ENCODE measurements at regions not wholly inside any gene's neighbourhood (a gene's known extent, or its start where the extent isn't known, plus 50 kb on each side); places are given as distances from the start of the nearest gene placed in this dataset.

DNA sequence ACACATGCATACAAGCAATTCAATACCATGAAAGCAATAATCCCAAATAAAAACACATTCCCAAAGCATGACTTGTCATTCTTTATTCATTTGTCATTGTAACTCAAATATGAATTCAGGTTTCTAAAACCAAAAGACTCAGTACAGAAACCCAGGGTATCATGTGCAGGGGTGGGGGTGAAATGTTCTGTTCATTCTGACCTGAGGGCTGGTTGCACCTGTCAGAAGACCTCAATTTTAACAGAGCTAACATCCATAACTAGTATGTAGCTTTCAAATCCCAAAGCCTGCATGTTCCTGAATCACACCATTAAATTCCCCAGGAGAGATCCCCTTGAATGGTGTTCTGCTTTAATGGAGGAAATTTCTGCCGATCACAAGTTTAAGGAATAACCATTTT, 738.7 kb downstream of the MCTP2 start:
- no peaks in the 10 kb centered on the region for H3K9me3 ChIP-seq (ENCODE audit: low read depth)
- no peaks in the 10 kb centered on the region for H3K4me1 ChIP-seq (ENCODE audit: low read depth)
- DNase-seq (ENCODE audit: low read depth in 1 of 2, low spot score in 1 of 2): no peak
- no peaks in the 10 kb centered on the region for H3K36me3 ChIP-seq
- no peak overlapping the region for H3K27ac ChIP-seq
- TF ChIP-seq, protein P1, sequence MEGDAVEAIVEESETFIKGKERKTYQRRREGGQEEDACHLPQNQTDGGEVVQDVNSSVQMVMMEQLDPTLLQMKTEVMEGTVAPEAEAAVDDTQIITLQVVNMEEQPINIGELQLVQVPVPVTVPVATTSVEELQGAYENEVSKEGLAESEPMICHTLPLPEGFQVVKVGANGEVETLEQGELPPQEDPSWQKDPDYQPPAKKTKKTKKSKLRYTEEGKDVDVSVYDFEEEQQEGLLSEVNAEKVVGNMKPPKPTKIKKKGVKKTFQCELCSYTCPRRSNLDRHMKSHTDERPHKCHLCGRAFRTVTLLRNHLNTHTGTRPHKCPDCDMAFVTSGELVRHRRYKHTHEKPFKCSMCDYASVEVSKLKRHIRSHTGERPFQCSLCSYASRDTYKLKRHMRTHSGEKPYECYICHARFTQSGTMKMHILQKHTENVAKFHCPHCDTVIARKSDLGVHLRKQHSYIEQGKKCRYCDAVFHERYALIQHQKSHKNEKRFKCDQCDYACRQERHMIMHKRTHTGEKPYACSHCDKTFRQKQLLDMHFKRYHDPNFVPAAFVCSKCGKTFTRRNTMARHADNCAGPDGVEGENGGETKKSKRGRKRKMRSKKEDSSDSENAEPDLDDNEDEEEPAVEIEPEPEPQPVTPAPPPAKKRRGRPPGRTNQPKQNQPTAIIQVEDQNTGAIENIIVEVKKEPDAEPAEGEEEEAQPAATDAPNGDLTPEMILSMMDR (IDR thresholded peaks at IDR 0.05; ENCODE audit: low read depth, low read length): no peak
- no peak overlapping the region for H3K4me3 ChIP-seq
- H3K27me3 ChIP-seq: no peaks in the 10 kb centered on the region

DNA sequence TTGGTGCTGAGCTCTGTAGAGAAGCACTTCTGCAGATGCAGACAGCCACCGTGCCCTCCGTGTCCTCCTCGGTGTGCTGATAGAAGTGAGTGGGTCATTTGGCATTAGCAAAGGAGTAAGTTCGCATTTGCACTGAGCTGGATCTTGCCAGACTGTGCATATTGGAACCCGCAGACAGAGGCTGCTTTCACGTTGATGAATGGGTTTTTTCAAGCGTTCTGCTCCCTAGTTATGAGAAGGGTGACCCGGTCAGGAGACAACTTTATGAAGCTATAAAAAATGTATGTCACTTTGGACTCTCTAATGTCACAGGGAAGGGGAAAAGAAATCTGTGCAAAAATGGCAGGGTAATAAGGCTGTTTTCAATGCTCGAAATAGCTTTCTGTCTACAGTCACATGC, 739.4 kb downstream of the MCTP2 start:
- Histone ChIP-seq H3K9me3 (ENCODE audit: low read depth) (no peaks in the 10 kb centered on the region), H3K27ac (no peak overlapping the region), H3K27me3 (no peaks in the 10 kb centered on the region), H3K4me3 (no peak overlapping the region), H3K4me1 (ENCODE audit: low read depth) (no peaks in the 10 kb centered on the region), H3K36me3 (no peaks in the 10 kb centered on the region)
- no peak for DNase-seq (ENCODE audit: low read depth in 1 of 2, low spot score in 1 of 2)
- TF ChIP-seq, protein P1 (IDR thresholded peaks at IDR 0.05; ENCODE audit: low read depth, low read length): no peak

DNA sequence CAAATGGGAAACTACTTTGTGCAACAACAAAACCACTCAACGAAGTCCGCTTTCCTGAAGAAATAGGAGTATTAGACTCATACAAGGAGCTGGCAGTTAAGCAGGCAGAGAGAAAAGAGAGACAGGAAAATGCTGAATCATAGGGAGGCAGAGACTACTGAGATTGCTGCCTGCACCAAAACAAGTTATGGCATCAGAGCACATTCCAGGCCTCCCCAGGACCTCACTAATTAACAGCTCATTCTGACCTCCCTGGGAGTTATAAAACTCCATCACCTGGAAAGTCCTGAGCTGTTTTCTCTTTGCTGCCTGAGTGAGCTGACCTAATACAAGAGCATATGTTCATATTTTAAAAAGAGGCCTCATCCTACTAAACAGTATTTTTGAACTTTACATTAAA, 741.0 kb downstream of the MCTP2 start:
- H3K4me1 ChIP-seq (ENCODE audit: low read depth): no peaks in the 10 kb centered on the region
- H3K36me3 ChIP-seq: no peaks in the 10 kb centered on the region
- no peaks in the 10 kb centered on the region for H3K27me3 ChIP-seq
- no peaks in the 10 kb centered on the region for H3K9me3 ChIP-seq (ENCODE audit: low read depth)
- no peak overlapping the region for H3K4me3 ChIP-seq
- TF ChIP-seq, protein P1 (IDR thresholded peaks at IDR 0.05; ENCODE audit: low read depth, low read length): no peak
- H3K27ac ChIP-seq: no peak overlapping the region
- peak in 1 of 2 donors; percentile 2 for DNase-seq (ENCODE audit: low read depth in 1 of 2, low spot score in 1 of 2)

DNA sequence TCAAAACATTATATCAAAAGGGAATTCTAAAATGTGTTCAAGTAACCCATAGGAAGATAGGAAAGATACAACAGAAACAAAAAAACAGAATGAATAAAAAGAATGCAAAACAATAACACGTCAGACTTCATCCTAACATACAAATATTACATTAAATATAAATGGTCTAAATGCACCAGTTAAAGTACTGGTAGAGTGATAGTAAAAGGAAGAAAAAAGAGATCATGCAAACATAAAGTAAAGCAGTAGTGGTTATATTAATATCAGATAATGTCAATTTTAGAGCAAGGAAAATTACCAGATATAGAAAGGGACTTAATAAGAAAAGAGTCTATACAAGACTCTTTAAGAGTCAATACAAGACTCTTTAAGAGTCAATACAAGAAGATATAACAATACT, 755.7 kb downstream of the MCTP2 start:
- no peaks in the 10 kb centered on the region for H3K9me3 ChIP-seq (ENCODE audit: low read depth)
- DNase-seq (ENCODE audit: low read depth in 1 of 2, low spot score in 1 of 2): no peak
- H3K27ac ChIP-seq: no peak overlapping the region
- H3K4me3 ChIP-seq: no peak overlapping the region
- H3K27me3 ChIP-seq: no peaks in the 10 kb centered on the region
- H3K4me1 ChIP-seq (ENCODE audit: low read depth): no peaks in the 10 kb centered on the region
- no peaks in the 10 kb centered on the region for H3K36me3 ChIP-seq
- TF ChIP-seq, protein P1 (IDR thresholded peaks at IDR 0.05; ENCODE audit: low read depth, low read length): no peak

DNA sequence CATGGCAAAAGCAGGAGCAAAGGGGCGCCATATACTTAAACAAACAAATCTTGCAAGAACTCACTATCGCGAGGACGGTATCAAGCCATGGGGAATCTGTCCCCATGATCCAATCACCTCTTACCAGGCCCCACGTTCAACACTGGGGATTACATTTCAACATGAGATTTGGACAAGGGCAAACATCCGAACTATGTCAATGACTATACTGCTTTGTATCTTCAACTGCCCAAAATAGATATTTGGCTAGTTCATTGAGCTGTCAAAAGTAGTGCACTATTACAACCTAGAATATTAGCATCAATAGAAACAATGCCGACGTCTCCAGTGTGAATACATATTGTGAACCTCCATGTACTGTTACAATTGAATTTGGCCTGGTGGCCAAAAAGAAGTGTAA, 760.4 kb downstream of the MCTP2 start:
- no peaks in the 10 kb centered on the region for H3K27me3 ChIP-seq
- TF ChIP-seq, protein P1 (IDR thresholded peaks at IDR 0.05; ENCODE audit: low read depth, low read length): no peak
- no peaks in the 10 kb centered on the region for H3K9me3 ChIP-seq (ENCODE audit: low read depth)

DNA sequence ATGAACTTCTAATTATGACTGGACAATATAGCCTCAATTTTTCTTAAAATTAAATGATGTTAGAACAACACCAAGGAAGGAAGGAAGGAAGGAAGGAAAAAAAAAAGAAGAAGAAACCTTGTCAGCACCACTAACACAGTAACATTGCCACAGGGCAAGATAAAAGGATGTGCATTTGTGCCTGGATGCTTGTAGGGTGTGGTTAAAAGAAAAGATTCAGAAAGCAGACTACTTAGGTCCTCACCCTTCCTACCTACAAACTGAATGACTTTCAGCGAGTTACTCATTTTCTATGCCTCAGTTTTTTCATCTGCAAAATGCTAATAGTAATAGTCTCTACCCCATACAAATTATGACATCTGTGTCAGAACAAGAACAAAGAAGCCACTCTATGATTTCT, 778.3 kb downstream of the MCTP2 start:
- H3K27me3 ChIP-seq: no peaks in the 10 kb centered on the region
- no peak for DNase-seq (ENCODE audit: low read depth in 1 of 2, low spot score in 1 of 2)
- H3K36me3 ChIP-seq: no peaks in the 10 kb centered on the region
- no peak overlapping the region for H3K4me3 ChIP-seq
- peaks cover 8% of the 10 kb centered on the region for H3K4me1 ChIP-seq (ENCODE audit: low read depth)
- TF ChIP-seq, protein P1 (IDR thresholded peaks at IDR 0.05; ENCODE audit: low read depth, low read length): no peak
- no peak overlapping the region for H3K27ac ChIP-seq
- H3K9me3 ChIP-seq (ENCODE audit: low read depth): no peaks in the 10 kb centered on the region

More for the DNA sequence above, 760.4 kb downstream of the MCTP2 start:
- no peak for DNase-seq (ENCODE audit: low read depth in 1 of 2, low spot score in 1 of 2)
- H3K36me3 ChIP-seq: no peaks in the 10 kb centered on the region
- H3K4me1 ChIP-seq (ENCODE audit: low read depth): no peaks in the 10 kb centered on the region
- no peak overlapping the region for H3K27ac ChIP-seq
- H3K4me3 ChIP-seq: no peak overlapping the region

Measured in cardiac muscle cell (in vitro differentiated cells and primary cell).